ENCODE measurements at regions not wholly inside any gene's neighbourhood (a gene's known extent, or its start where the extent isn't known, plus 50 kb on each side); places are given as distances from the start of the nearest gene placed in this dataset.

GRCh38 chr17:83180996-83181481 is 101.6 kb downstream of the METRNL start:
- TF ChIP-seq, protein P1, sequence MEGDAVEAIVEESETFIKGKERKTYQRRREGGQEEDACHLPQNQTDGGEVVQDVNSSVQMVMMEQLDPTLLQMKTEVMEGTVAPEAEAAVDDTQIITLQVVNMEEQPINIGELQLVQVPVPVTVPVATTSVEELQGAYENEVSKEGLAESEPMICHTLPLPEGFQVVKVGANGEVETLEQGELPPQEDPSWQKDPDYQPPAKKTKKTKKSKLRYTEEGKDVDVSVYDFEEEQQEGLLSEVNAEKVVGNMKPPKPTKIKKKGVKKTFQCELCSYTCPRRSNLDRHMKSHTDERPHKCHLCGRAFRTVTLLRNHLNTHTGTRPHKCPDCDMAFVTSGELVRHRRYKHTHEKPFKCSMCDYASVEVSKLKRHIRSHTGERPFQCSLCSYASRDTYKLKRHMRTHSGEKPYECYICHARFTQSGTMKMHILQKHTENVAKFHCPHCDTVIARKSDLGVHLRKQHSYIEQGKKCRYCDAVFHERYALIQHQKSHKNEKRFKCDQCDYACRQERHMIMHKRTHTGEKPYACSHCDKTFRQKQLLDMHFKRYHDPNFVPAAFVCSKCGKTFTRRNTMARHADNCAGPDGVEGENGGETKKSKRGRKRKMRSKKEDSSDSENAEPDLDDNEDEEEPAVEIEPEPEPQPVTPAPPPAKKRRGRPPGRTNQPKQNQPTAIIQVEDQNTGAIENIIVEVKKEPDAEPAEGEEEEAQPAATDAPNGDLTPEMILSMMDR (IDR thresholded peaks at IDR 0.05), result no peak
- TF ChIP-seq EZH2 (IDR thresholded peaks at IDR 0.05; ENCODE audit: borderline replicate concordance, insufficient read depth, low read depth, low read length, poor library complexity, severe bottlenecking), result no peak

Data from B cell (primary cell).